ENCODE measurements at regions not wholly inside any gene's neighbourhood (a gene's known extent, or its start where the extent isn't known, plus 50 kb on each side); places are given as distances from the start of the nearest gene placed in this dataset.

GRCh38 chr5:91651704-91652103, 268.6 kb upstream of the ARRDC3 start:
- no peaks in the 10 kb centered on the region for H3K4me1 ChIP-seq (ENCODE audit: control insufficient read depth, insufficient read depth, low read length)
- in situ Hi-C loops (cut with MboI), result no loop called here

More at GRCh38 chr5:91651704-91652103, 268.6 kb upstream of the ARRDC3 start:
- no peaks in the 10 kb centered on the region for H4K20me1 ChIP-seq (ENCODE audit: control insufficient read depth, insufficient read depth)
- ChIA-PET SMC1A (ENCODE audit: uncharacterized antibody, unreplicated experiment) (interaction anchor here (1.5 kb wide), 1 partner anchor 9 kb away, joined by 4 read pairs; no protein-coding TSS in a partner anchor), RAD21 (ENCODE audit: unreplicated experiment) (interaction anchor here (1.6 kb wide), 1 partner anchor 10 kb away, joined by 6 read pairs; no protein-coding TSS in a partner anchor), CTCF (interaction anchor here (0.6 to 3.7 kb wide), 2 partner anchors 10 to 26 kb away, joined by 3 to 27 read pairs; no protein-coding TSS in a partner anchor), POLR2A (no interaction called here)
- no peak for ATAC-seq
- H3K27ac ChIP-seq (ENCODE audit: control insufficient read depth, insufficient read depth), result no peak overlapping the region
- no peak overlapping the region for H3K4me2 ChIP-seq (ENCODE audit: control insufficient read depth, insufficient read depth)
- H3K27me3 ChIP-seq (replicated peaks in 1 of 2; ENCODE audit: control insufficient read depth in 2 of 2, insufficient read depth in 2 of 2, low read length in 1 of 2), result no peaks in the 10 kb centered on the region
- H2AFZ ChIP-seq (ENCODE audit: control insufficient read depth, low read depth, low read length), result no peak overlapping the region
- no peak for FAIRE-seq
- no peak overlapping the region for H3K4me3 ChIP-seq
- H3K79me2 ChIP-seq (ENCODE audit: control insufficient read depth, insufficient read depth, low read length), result no peaks in the 10 kb centered on the region
- intact Hi-C loops (cut with micrococcal nuclease; ENCODE audit: unreplicated experiment), result no loop called here
- H3K9ac ChIP-seq (ENCODE audit: control insufficient read depth, insufficient read depth, low read length), result no peak overlapping the region
- H3K9me3 ChIP-seq (replicated peaks; ENCODE audit: control insufficient read depth, insufficient read depth, low read length), result no peaks in the 10 kb centered on the region
- DNase-seq (ENCODE audit: low read depth, low spot score), result no peak
- BruUV-seq (replicated peaks), result no TSS peak
- no peaks in the 10 kb centered on the region for H3K36me3 ChIP-seq (ENCODE audit: control insufficient read depth in 2 of 2, insufficient read depth in 2 of 2, low read length in 1 of 2)
- no peak for TF ChIP-seq ZNF687 (IDR thresholded peaks at IDR 0.05)
- TF ChIP-seq EZH2 (IDR thresholded peaks at IDR 0.05; ENCODE audit: borderline replicate concordance, control insufficient read depth, low read depth, low read length), result no peak
- no peak for TF ChIP-seq PBX3 (IDR thresholded peaks at IDR 0.05; ENCODE audit: insufficient replicate concordance, low read depth, low read length)
- no peak for TF ChIP-seq RCOR1 (conservative IDR thresholded peaks at IDR 0.05; ENCODE audit: low read depth, low read length)
- TF ChIP-seq CREB1 (IDR thresholded peaks at IDR 0.05; ENCODE audit: low read depth), result no peak
- no peak for TF ChIP-seq TAF1 (IDR thresholded peaks at IDR 0.05; ENCODE audit: borderline replicate concordance, low read depth, low read length)
- TF ChIP-seq CBFB (IDR thresholded peaks at IDR 0.05; ENCODE audit: low read depth), result no peak
- no peak for TF ChIP-seq RUNX3 (IDR thresholded peaks at IDR 0.05; ENCODE audit: low read length)
- no peak for TF ChIP-seq STAT3 (IDR thresholded peaks at IDR 0.05; ENCODE audit: low read depth, low read length)
- no peak for TF ChIP-seq ZBTB40 (IDR thresholded peaks at IDR 0.05; ENCODE audit: borderline replicate concordance)
- no peak for TF ChIP-seq BCL3 (IDR thresholded peaks at IDR 0.05; ENCODE audit: borderline replicate concordance, insufficient read depth, low read depth, low read length, poor library complexity, severe bottlenecking)

Data from GM12878 (cell line).